CD4-positive, alpha-beta T cell treated with Interferon alpha-2 for 1 hour (primary cell): ENCODE measurements at regions not wholly inside any gene's neighbourhood (a gene's known extent, or its start where the extent isn't known, plus 50 kb on each side); places are given as distances from the start of the nearest gene placed in this dataset.

Source experiments
- DNase-seq, 2 donors: peaks; one replicate each; pipeline ENCODE4 v3.0.0-alpha.2; 2020 to 2022

DNA sequence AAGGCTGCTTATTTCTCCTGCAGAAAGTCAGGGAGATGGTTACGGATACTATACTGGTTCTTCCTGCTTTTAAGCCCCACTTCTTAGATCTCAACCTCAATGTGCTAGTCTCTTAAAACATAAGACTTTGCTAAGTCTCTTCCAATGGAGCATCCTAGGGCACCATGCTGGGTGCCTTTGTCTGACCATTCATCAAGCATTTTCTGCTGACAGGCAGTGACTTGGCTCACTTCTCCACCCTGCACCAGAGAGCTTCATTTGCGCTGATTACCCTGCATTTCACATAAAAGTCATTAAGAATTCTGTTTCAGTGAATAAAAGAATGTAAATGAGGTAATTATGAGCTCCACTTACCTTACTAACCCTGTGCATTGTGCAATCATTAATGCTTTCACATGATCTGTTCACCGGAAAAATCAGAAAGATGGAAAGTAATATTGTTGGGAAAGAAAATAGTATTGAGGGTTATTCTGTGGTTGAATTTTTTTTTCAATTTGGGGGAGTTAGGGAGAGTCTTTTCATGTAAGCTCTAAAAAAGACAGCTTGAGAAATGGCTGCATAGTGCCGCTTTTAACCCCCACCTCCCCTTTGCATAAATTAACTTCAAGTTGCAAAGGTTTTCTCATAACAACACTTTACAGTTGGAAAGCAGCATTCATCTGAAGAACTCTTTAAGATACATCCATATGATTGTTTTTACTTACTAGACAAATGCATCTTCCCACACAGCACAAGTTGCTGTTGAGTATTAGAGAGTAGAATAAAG lies 677.3 kb upstream of the KIRREL3 start:
- DNase-seq = no peak

DNA sequence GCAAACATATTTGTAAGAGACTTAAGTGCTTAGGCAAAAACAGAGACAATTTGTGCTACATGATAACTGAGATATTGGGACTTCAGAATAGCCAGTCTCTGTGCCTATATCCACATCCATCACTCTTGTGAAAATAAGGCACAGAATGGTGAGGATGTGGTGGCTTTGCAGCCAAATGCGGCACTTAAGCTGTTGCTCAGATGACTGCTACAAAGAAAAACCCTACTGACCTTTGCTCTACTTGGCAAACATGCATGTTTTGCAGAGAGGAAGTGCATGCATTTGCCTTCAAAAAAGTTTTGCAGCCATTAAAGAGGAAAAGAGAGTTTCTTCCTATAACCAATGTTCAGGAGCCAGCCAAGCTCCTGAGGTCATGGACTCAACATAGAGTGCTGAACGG lies 675.0 kb upstream of the KIRREL3 start:
- DNase-seq = no peak

DNA sequence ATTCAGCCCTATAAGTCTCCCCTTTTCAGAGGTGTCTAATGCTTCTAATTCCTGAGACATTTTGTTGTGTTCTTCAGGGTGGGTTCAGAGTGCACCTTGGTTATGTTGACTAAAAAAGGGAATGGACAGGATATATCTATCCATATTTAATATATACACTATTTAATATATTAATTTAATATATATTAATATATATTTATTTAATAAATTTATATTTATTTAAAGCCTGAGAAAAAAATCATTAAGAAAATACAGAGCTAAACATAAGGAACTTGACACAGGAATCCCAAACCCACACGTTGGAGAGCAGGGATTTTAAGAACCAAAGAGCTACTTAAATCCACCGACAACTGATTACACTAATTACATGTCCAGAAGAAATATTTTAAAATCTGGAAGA lies 674.2 kb upstream of the KIRREL3 start:
- DNase-seq = no peak

- no peak for DNase-seq
These were observed 670.0 kb upstream of the KIRREL3 start for GRCh38 chr11:127670374-127671119.

- no peak for DNase-seq
These were observed 655.7 kb upstream of the KIRREL3 start for GRCh38 chr11:127656116-127656836.

DNA sequence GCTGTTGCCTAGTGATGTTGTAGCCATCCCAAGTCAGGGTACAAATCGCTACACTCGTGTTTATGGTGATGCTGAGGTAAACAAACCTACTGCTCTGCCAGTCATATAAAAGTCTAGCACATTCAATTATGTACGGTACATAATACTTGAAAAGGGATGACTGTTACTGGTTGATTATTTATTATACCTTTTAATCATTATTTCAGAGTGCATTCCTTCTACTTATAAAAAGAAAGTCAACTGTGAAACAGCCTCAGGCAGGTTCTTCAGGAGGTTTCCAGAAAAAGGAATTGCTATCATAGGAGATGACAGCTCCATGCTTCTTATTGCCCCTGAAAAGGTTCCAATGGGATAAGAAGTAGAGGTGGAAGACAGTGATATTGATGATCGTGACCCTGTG lies 652.5 kb upstream of the KIRREL3 start:
- DNase-seq = no peak

GRCh38 chr11:127651888-127652221 lies 651.3 kb upstream of the KIRREL3 start:
- DNase-seq = no peak

GRCh38 chr11:127651175-127651887 lies 650.8 kb upstream of the KIRREL3 start:
- DNase-seq = no peak

GRCh38 chr11:127649958-127650357 lies 649.4 kb upstream of the KIRREL3 start:
- DNase-seq = no peak

- no peak for DNase-seq
These were observed 648.5 kb upstream of the KIRREL3 start for GRCh38 chr11:127649071-127649470.

DNA sequence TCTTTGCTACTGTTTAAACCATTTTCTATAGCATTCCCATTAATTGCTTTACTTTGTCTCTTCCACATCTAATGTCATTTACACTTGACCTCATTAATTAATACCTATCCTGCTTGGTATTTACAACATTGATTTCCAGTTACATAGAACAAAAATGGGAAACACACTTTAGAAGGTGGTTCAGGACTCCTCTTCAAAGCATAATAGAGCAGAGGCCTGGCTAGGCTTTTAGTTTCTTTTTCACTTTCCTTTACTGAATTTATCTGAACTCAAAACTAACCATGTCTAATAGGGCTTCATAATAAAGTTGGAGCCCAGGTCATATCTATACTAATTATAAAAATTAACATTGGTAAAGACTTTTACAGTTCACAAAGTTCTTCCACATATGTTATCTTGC lies 648.0 kb upstream of the KIRREL3 start:
- no peak for DNase-seq

GRCh38 chr11:127644366-127644765 lies 643.8 kb upstream of the KIRREL3 start:
- DNase-seq = no peak

DNA sequence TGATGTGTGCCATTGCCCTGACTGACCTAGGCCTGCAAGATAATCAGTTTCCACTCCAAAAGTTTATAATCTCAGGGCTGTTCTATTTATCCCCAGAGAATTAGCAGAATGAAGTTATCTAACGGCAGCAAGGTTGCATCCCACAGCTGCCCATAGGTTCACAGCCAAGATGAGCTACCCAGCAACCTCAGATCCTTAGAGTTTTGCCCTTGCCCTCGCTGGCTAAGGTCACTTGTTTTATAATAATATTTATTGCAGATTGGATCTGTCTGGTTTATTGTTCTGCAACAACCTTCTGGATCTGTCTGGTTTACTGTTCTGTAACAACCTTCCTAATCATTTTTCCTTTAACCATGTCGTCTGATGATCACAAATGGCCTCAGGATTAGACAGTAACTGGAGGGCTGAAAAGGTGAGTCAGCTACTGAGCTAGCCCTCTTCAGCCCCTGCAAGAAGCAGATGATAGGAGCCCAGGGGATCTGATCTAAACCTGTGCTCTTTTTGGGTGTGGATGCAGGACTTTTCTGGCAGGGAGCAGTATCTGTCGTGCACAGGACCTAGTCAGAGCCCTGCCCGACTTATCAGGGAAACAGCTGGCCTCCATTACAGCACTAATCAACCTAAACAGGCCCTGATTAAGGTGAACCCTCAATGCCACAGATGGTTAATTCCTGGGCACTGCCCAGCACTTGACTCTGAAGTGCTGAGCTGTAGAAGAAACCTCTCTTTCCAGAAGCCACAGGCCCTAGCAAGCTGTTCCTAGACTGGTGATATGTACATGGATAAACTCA lies 642.9 kb upstream of the KIRREL3 start:
- DNase-seq = no peak

GRCh38 chr11:127640561-127641451 lies 640.2 kb upstream of the KIRREL3 start:
- no peak for DNase-seq

GRCh38 chr11:127639916-127640315 lies 639.3 kb upstream of the KIRREL3 start:
- DNase-seq = no peak

GRCh38 chr11:127632976-127633680 lies 632.6 kb upstream of the KIRREL3 start:
- DNase-seq = no peak

DNA sequence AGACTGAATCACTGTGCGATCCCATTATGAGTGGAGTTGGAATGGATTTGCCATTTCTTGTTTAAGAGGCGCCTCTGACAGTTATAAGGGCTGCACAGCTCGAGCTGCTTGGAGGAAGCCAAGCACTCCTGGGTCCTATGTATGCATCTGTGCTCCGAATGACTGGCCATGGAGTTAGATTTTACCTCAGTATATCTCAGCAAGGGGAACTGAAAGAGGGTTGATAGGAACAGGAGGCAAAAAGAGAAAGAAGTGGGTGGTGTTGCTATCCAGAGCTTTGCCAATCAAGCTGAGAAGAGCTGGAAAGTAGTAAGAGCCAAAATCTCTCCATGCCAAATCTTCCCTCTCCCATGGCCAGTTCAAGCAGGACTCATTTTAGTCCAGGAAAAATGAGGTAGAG lies 632.0 kb upstream of the KIRREL3 start:
- DNase-seq = no peak

- DNase-seq = no peak
These were observed 631.4 kb upstream of the KIRREL3 start for GRCh38 chr11:127631974-127632373.

DNA sequence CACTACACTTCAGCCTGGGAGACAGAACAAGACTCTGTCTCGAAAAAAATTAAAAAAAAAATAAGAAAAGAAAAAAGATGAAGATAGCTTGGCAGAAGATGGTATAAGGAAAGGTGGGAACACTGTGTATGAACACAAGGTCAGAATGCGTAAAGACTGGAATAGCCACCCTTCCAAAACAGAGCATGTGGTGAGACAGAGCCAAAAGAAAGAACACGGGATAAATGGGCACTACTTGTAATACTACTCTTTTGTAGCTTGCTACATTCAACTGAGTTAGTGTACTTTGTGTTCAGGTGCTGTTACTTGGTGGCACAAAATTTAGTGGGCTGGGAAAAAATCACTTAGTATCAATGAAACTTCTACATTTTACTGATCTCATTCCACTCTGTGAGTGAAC lies 628.6 kb upstream of the KIRREL3 start:
- no peak for DNase-seq

DNA sequence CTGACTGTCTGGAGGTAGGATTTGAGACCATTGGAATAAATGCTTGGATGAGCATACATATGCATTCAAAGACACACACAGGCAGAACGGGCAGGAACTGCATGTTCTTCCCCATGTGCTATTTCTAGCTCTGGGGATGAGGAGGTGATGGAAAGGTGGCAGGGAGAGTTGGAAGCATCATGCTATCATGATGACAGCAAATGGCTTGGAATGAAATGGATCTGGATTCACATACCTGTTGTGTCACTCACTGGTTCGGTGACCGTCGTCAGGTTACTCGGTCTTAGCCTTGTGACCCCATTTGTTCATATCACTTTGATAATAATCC lies 627.9 kb upstream of the KIRREL3 start:
- no peak for DNase-seq
